Parathyroid adenoma (tissue), 2 donors: ENCODE measurements at regions not wholly inside any gene's neighbourhood (a gene's known extent, or its start where the extent isn't known, plus 50 kb on each side); places are given as distances from the start of the nearest gene placed in this dataset.

Source experiments
- H2AFZ ChIP-seq: fragments of 300-600 bp; sonication (generic); one replicate; pipeline ENCODE4 v1.7.0; 2017; ENCODE audit warnings: antibody characterized with exemption, mild to moderate bottlenecking
- H3K27ac ChIP-seq: fragments of 300-600 bp; sonication (generic); one replicate; pipeline ENCODE4 v1.7.0; 2017
- H3K27me3 ChIP-seq: fragments of 300-600 bp; sonication (generic); one replicate; pipeline ENCODE4 v1.7.0; 2017; ENCODE audit warnings: low read length; ENCODE audit not compliant: control insufficient read depth, insufficient read depth
- H3K36me3 ChIP-seq: fragments of 300-600 bp; sonication (generic); one replicate; pipeline ENCODE4 v1.7.0; 2017; ENCODE audit warnings: low read length; ENCODE audit not compliant: control insufficient read depth, insufficient read depth
- H3K4me1 ChIP-seq: fragments of 300-600 bp; sonication (generic); one replicate; pipeline ENCODE4 v1.7.0; 2017; ENCODE audit warnings: control low read depth
- H3K4me2 ChIP-seq: fragments of 300-600 bp; sonication (generic); one replicate; pipeline ENCODE4 v1.7.0; 2017; ENCODE audit warnings: low read length
- H3K4me3 ChIP-seq: fragments of 300-600 bp; sonication (generic); one replicate; pipeline ENCODE4 v1.7.0; 2017; ENCODE audit warnings: low read depth, low read length
- H3K79me2 ChIP-seq: fragments of 300-600 bp; sonication (generic); one replicate; pipeline ENCODE4 v1.7.0; 2017; ENCODE audit warnings: control low read depth
- H3K9ac ChIP-seq: fragments of 300-600 bp; sonication (generic); one replicate; pipeline ENCODE4 v1.7.0; 2017; ENCODE audit warnings: mild to moderate bottlenecking
- H3K9me3 ChIP-seq: fragments of 300-600 bp; sonication (generic); one replicate; pipeline ENCODE4 v1.7.0; 2017; ENCODE audit warnings: low read length; ENCODE audit not compliant: control insufficient read depth
- CTCF ChIP-seq: fragments of 300-600 bp; sonication (generic); IDR thresholded peaks from one replicate; pipeline ENCODE4 v1.7.0; 2017; ENCODE audit warnings: antibody characterized with exemption, mild to moderate bottlenecking
- donor health status: primary hyperparathyroidism.

GRCh38 chr2:126837966-126838715 is 60.5 kb upstream of the TEX51 start:
- H3K27ac ChIP-seq = no peak overlapping the region

GRCh38 chr2:126838716-126838985 is 60.0 kb upstream of the TEX51 start:
- Histone ChIP-seq H3K27me3 (no peaks in the 10 kb centered on the region), H3K27ac (no peak overlapping the region), H3K4me1 (no peaks in the 10 kb centered on the region), H2AFZ (no peak overlapping the region), H3K9ac (no peak overlapping the region), H3K79me2 (no peaks in the 10 kb centered on the region), H3K4me2 (no peak overlapping the region), H3K9me3 (no peaks in the 10 kb centered on the region), H3K4me3 (no peak overlapping the region), H3K36me3 (no peaks in the 10 kb centered on the region)
- no peak for TF ChIP-seq CTCF

More at GRCh38 chr2:126837966-126838715, 60.5 kb upstream of the TEX51 start:
- no peak for TF ChIP-seq CTCF
- no peaks in the 10 kb centered on the region for H3K27me3 ChIP-seq
- no peaks in the 10 kb centered on the region for H3K4me1 ChIP-seq
- no peak overlapping the region for H3K4me2 ChIP-seq
- no peak overlapping the region for H3K4me3 ChIP-seq
- H3K9ac ChIP-seq = no peak overlapping the region
- no peaks in the 10 kb centered on the region for H3K36me3 ChIP-seq
- no peak overlapping the region for H2AFZ ChIP-seq
- no peaks in the 10 kb centered on the region for H3K79me2 ChIP-seq
- no peaks in the 10 kb centered on the region for H3K9me3 ChIP-seq

GRCh38 chr2:126839796-126840195 is 58.9 kb upstream of the TEX51 start:
- no peaks in the 10 kb centered on the region for H3K4me1 ChIP-seq
- no peak overlapping the region for H3K4me3 ChIP-seq
- no peak overlapping the region for H2AFZ ChIP-seq
- no peaks in the 10 kb centered on the region for H3K27me3 ChIP-seq
- no peak overlapping the region for H3K27ac ChIP-seq
- no peak for TF ChIP-seq CTCF
- no peaks in the 10 kb centered on the region for H3K9me3 ChIP-seq
- no peak overlapping the region for H3K9ac ChIP-seq
- H3K4me2 ChIP-seq = no peak overlapping the region
- H3K79me2 ChIP-seq = no peaks in the 10 kb centered on the region
- no peaks in the 10 kb centered on the region for H3K36me3 ChIP-seq

- Histone ChIP-seq H3K79me2 (no peaks in the 10 kb centered on the region), H2AFZ (no peak overlapping the region), H3K27ac (no peak overlapping the region), H3K36me3 (no peaks in the 10 kb centered on the region), H3K4me2 (no peak overlapping the region), H3K9ac (no peak overlapping the region), H3K9me3 (no peaks in the 10 kb centered on the region), H3K4me1 (no peaks in the 10 kb centered on the region), H3K4me3 (no peak overlapping the region), H3K27me3 (no peaks in the 10 kb centered on the region)
- TF ChIP-seq CTCF = no peak
Observed at GRCh38 chr2:126843081-126843480, 55.6 kb upstream of the TEX51 start.

GRCh38 chr2:126846241-126846640 is 52.4 kb upstream of the TEX51 start:
- H3K27me3 ChIP-seq = no peaks in the 10 kb centered on the region
- no peak for TF ChIP-seq CTCF
- H3K9me3 ChIP-seq = no peaks in the 10 kb centered on the region
- H3K4me3 ChIP-seq = no peak overlapping the region
- H3K79me2 ChIP-seq = no peaks in the 10 kb centered on the region
- no peak overlapping the region for H2AFZ ChIP-seq
- H3K4me1 ChIP-seq = no peaks in the 10 kb centered on the region
- no peak overlapping the region for H3K27ac ChIP-seq
- no peaks in the 10 kb centered on the region for H3K36me3 ChIP-seq
- H3K9ac ChIP-seq = no peak overlapping the region
- no peak overlapping the region for H3K4me2 ChIP-seq
